ENCODE measurements at regions not wholly inside any gene's neighbourhood (a gene's known extent, or its start where the extent isn't known, plus 50 kb on each side); places are given as distances from the start of the nearest gene placed in this dataset.

GRCh38 chr1:30201015-30201414 is 522.4 kb downstream of the MATN1 start:
- no peak for DNase-seq

- DNase-seq: no peak
Observed at GRCh38 chr1:30200161-30200560, 523.2 kb downstream of the MATN1 start.

DNA sequence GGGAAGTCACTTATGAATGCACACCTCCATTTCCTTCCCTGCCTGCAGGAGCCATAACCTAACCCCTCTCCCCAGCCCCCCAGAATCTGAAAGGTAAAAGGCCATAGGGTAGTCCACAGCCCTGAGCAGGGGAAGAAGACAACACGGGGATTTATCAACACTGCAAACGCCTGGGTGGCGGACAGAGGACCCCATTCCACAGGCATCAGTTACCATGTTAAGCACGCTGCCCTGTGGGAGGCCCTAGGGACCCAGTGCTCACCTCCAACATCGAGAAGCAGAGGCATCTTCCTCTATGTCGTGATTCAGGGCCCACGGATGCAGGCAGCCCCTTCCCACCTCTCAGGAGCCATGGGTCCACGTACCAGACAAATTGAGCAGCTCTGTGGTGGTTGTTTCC is 523.8 kb downstream of the MATN1 start:
- DNase-seq: no peak

GRCh38 chr1:30198795-30199403 is 524.5 kb downstream of the MATN1 start:
- DNase-seq: no peak

DNA sequence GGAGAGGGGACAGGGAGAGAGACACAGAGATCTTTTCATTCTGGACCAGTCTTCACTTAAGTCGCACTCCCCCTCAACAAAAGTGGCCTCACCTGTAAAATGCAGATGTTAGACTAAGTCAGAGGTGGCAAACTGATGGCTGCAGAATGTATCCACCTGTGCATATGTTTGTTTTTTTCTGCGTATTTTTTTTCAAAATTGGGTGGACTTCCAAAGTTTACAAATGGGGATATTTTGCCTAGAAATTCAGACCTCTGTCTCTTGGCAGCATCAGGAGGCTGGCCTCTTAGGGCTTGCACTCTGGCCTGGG is 525.0 kb downstream of the MATN1 start:
- no peak for DNase-seq

GRCh38 chr1:30197639-30198450 is 525.5 kb downstream of the MATN1 start:
- peak; percentile 11 for DNase-seq

- no peak for DNase-seq
Observed at GRCh38 chr1:30196872-30197638, 526.3 kb downstream of the MATN1 start.

DNA sequence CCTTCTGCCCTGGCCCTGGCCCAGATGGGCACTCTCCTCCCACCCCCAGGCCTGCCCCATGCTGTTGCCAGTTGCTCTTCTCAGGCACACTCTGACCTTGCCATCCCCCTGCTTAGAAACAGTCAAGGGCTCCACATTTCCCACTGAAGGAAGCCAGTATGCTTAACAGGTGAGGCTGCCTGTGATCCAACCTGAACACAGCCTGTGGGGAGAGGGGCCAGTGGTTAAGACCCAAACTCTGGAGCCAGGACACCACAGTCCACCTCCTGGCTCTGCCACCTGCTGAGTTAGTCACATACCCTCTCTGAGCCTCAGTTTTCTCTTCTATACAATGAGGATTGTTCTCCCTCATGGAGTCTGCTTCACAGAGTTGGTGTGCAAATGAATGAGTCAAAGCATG is 526.9 kb downstream of the MATN1 start:
- no peak for DNase-seq

GRCh38 chr1:30195424-30196134 is 527.8 kb downstream of the MATN1 start:
- no peak for DNase-seq

DNA sequence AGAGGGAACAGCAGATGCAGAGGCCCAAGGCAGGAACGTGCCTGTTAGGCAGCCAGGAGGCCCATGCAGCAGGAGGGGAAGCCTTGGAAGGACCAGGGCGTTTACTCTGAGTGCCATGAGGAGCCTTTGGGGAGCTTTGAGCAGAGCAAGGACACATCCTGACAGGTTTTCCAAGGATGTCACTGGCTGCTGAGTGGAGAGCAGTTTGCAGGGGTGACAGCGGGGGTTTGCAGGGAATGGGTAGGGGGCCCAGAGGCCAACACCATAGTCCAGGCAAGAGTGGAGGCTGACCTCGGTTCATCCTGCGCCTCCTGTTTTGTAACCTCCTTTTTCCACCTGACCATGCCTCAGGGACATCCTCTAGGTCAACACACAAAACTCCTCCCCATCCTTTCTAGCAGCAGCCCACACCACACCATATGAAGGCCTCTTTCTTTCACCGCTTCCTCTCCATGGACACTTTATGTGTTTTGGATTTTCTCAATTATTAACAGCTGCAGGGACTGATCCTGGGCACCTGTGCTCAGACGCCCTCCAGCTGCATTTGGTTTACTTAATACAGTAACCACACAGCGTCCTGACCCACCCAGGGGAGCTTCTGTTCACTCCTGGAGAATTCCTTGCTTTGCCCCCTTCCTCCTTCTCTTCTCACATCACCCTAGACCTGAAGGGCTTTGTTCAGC is 528.5 kb downstream of the MATN1 start:
- no peak for DNase-seq

DNA sequence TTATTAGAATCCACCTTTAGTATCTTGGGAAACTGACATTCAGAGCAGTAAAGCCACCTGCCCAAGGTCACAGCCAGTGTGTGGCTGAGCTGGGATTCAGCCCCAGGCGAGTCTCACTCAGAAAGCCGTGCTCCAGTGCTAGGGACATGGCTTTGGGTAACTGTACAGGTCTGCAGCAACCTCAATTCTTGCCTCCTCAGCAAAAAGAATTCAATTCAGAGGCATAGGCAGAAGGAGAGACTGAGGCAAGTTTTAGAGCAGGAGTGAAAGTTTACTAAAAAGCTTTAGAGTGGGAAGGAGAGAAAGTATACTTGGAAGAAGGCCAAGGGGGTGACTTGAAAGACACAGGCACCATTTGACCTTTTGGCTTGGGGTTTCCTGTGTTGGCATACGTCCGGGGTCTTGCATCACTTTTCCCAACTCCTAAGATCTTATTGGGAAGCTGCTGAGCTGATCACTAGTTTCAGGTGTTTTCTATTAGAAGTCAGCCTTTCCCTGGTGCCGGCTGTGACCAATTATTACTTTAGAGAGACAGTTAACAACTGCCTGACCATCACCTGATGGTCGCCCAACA is 529.3 kb downstream of the MATN1 start:
- no peak for DNase-seq

GRCh38 chr1:30192969-30193630 is 530.3 kb downstream of the MATN1 start:
- DNase-seq: no peak

DNA sequence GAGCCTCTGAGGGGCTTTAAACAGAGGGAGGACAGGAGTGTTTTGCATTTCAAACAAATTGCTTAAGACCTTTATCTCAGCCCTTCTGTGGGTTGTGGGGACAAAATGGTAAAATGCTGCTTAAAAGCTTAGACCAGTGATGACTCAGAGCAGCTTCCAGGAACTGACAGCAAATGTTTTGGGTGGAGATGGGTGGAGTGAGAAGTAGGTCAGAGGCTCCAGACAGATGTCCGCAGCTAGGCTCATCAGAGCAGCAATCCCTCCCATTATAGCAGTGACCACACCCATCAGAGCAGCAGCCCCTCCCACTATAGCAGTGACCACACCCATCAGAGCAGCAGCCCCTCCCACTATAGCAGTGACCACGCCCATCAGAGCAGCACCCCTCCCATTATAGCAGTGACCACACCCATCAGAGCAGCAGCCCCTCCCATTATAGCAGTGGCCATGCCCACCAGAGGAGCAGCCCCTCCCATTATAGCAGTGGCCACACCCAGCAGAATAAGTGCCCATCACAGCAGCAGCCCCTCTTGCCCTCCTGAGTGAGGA is 532.2 kb downstream of the MATN1 start:
- DNase-seq: no peak

- no peak for DNase-seq
Observed at GRCh38 chr1:30190511-30191153, 532.8 kb downstream of the MATN1 start.

DNA sequence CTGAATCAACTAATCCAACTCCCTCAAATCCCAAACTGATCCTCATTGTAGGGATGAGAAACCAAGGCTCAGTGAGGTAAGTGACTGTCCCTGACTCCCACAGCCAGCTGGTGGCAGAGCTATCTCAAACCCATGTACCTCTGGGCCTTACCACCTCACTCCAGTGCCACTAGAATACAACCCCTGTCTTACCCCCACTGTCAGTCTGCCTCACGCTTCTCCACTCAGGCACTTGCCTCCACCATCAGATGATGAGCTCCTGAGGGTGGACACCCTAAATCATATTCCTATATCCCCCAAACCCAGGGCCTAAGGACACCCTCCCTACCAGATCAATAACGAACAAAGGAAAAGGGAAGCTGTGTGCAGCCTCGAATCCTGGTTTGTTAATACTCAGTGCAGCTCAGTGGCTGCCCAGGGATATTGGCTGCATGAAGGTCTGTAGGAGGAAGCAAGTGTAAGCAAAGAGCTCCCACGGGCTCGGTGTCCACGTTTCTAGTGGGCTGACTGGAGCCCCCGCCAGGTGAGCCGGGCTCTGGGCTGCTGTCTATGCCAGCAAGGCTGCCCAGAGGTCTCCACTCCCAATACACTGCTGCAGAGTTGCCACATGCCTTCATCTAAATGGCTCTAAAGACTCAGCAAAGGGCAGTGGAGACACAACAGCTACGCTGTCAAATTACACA is 533.4 kb downstream of the MATN1 start:
- DNase-seq: no peak

GRCh38 chr1:30188999-30189398 is 534.4 kb downstream of the MATN1 start:
- DNase-seq: no peak

GRCh38 chr1:30188329-30188728 is 535.1 kb downstream of the MATN1 start:
- DNase-seq: no peak

- DNase-seq: no peak
Observed at GRCh38 chr1:30187413-30188023, 535.9 kb downstream of the MATN1 start.

DNA sequence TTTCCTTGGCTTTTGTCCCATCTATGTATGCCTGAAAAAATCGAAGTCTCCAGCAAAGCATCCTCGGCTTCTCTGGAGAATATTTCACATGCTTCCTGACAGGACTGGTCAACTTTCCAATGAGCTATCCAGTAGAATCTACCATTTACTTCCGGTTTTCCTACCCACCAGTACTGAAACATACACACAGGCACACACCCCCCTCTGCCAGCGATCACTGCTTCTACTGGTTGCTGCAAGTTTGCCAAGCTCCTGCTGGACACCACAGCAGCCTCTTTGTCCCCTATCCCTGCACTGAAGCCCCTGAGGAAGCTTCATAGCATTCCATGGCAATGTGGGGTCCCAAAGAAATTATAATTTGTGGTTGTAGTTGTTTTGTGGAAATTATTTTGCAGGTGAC is 536.8 kb downstream of the MATN1 start:
- DNase-seq: no peak
